Activated T-cell treated with anti-CD3 and anti-CD28 coated beads for 24 hours (primary cell): ENCODE measurements at regions not wholly inside any gene's neighbourhood (a gene's known extent, or its start where the extent isn't known, plus 50 kb on each side); places are given as distances from the start of the nearest gene placed in this dataset.
"Not testable (repeated sequence)": the region's sequence is repeated elsewhere in the genome, so short reads cannot be mapped to it uniquely, and the experiment has no call there.

Source experiments
- DNase-seq: peaks from one replicate; pipeline ENCODE4 v3.0.0-alpha.2; 2020; ENCODE audit warnings: low read depth

DNA sequence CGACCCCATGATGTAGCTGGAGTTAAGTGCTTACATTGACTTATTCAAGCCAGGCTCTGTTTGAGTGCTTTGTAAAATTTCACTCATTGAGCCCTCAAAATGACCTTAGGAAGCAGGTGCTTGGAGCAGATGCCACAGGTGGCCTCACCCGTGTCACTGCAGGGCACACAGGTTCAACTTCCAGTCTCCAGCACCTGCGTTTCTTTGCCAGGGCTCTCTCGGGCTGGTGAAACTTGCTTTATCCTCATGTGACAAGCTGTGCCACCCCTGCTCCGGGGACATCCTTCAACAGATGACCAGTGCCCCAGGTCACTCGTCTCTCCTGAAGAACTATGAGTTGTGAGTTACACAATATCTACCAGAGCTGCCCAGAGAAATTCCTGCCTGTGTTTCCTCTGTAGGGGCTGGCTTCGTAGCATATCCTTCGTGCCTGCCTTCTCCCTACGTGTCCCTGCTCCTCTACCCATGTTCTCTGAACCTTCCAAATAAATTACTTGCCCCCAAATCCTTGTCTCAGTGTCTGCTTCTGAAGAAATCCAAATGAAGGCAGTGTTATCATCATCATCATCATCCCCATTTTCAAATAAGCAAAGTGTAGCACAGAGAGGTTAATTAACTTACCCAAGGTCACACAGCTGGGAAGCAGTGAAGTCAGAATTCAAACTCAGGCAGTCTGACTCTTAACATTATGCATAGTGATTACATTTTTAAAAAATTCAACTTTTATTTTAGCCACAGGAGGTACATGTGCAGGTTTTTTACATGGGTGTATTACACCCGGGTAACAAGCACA lies 352.5 kb downstream of the NPIPA8 start:
- no peak for DNase-seq

DNA sequence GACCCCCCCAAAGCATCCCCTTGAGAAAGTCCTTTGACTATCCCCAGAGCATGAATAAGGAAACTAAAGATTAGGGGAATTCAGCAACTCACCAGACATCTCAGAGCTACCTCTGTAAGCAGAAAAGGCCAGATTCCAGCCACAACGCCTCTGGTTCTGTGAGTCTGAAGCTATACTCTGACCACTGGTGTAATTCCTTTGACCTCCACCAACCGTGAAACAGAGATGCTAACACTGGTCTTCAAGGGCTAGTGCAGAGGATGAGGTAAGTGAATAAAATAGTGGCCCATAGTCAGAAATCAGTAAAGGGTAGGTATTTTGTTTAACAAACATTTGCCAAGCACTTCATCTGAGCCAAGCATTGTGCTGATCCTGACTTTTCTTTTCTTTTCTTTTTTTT lies 353.4 kb downstream of the NPIPA8 start:
- DNase-seq = no peak

GRCh38 chr16:17977260-17977659 lies 359.3 kb downstream of the NPIPA8 start:
- DNase-seq = no peak

DNA sequence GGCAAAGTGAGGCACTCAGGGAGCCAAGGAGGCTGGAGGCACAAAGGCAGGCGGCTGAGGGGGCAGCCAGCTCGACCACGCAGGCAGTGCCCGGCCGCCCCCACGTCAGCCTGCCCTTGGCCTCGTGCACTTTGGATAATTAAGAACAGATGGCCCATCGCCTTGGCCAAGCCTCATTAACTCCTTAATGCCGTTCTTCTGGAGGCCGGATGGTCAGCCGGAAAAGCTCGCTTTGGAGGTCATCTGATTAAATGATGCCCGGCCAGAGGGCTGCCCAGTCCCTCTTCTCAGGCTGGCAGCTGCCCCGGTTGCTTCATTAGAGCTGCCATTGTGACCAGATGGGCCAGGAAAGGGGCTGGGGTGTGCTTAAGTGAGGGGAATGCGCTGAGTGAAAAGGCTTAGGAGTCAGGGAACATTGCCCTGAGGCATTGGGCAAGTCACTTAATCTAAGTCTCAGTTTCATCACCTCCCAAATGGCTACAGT lies 364.0 kb downstream of the NPIPA8 start:
- DNase-seq = no peak

- no peak for DNase-seq
These were observed 365.7 kb downstream of the NPIPA8 start for GRCh38 chr16:17970816-17971331.

DNA sequence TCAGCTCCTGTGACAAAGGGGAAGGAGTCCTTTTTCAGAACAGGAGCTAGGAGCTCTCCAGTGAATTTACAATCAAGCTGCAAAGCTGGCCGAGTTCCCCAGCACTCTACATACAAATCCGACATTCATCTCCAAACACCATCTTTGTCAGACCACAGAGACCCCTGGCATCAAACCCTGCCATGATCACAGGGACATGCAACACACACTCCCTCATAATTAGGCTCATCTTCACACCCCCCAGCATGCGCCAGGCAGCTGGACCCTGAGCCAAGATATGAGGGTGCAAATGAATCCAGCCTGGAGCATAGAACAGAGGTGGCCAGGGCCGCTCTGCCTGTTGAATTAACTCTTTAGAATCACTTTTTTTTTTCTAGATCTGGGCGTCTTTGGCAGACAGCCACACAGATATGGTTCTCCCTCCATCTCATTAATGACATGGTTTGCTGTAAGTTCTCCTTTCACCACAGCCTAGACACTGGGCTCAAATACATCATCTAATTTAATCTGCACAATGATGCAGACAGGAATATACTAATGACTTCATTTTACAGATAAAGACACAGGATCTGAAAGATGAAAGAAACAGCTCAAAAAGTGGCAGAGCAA lies 366.3 kb downstream of the NPIPA8 start:
- DNase-seq = no peak

GRCh38 chr16:17965133-17965900 lies 371.2 kb downstream of the NPIPA8 start:
- no peak for DNase-seq

GRCh38 chr16:17964196-17964595 lies 372.3 kb downstream of the NPIPA8 start:
- no peak for DNase-seq

- DNase-seq = no peak
These were observed 373.2 kb downstream of the NPIPA8 start for GRCh38 chr16:17963185-17963836.

DNA sequence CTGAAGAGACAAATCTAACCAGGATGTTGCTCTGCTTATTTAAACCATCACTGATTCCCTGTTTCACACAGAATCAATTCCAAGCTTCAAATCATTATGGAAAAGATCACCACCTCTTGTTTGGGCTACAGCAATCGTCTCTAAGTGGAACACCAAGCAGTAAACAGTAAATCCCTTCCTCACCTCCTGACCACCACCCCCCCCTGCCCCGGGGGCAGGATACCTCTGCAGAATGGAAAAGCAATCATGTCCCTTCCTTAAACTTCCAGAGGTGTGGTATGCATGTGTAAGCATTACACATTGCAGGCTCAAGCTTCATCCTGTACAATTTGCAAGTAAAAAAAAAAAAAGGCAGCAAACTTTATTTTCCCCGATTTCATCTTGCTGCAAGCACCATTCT lies 373.8 kb downstream of the NPIPA8 start:
- DNase-seq = no peak

DNA sequence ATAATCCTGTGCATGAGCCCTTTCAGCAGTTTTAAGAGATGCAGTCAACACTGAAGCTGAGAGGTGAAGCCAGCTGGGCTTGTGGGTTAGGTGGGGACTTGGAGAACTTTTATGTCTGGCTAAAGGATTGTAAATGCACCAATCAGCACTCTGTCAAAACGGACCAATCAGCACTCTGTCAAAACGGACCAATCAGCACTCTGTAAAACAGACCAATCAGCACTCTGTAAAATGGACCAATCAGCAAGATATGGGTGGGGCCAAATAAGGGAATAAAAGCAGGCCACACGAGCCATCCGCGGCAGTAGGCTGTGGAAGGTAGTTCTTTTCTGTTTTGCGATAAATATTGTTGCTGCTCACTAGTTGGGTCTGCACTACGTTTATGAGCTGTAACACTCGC lies 374.7 kb downstream of the NPIPA8 start:
- DNase-seq = not testable (repeated sequence)

GRCh38 chr16:17951378-17951777 lies 385.2 kb downstream of the NPIPA8 start:
- DNase-seq = no peak

DNA sequence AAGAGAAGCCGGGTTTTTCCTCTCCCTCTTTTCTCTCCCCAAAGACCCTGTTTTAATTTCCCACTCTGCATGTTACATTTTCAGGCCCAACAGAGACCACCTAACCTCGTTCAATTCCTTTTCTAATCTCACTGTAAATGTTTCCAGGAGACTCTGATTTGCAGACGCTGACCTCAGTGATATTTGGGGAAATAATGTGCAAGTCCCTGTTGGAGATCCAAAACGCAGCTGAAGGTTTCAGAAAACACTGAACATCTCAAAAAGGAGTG lies 386.6 kb downstream of the NPIPA8 start:
- no peak for DNase-seq

DNA sequence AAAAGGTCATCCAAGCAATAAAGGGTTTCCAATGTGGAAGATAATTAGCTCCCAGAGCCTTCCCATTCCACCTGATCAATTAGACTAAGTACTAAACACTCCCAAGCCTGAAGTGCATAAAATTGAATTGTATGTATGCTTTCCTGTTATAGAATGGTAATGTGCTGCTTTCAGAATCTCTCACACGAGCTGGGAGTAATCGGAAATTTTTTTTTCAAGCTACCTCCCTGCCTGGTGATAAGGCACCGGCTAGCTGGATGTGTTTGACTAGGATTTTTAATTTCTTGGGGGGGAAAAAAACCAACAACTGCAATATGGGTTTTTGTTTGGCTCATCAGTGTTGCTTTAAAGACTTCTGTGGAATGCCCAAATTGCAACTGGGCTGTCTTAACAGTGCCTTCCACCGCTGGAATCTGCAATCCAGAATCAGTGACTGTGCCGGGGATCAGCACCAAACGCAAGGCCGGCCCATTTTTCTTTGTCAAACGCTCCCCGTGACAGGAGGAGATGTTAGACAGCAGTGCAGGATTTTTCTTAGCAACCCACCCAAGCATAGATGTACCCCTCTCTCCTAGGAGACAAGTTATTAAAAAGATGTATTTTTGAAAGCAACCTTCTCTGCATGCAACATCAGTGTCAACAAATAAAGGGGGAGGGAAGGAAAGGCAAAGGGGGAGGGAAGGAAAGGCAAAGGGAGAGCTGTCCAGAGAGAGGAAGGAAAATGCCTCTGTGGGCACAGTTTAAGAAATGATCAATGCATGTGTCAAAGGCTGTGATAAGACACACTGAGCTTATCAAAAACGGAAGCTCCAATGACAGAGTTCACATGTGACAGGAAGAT lies 387.2 kb downstream of the NPIPA8 start:
- DNase-seq = no peak

DNA sequence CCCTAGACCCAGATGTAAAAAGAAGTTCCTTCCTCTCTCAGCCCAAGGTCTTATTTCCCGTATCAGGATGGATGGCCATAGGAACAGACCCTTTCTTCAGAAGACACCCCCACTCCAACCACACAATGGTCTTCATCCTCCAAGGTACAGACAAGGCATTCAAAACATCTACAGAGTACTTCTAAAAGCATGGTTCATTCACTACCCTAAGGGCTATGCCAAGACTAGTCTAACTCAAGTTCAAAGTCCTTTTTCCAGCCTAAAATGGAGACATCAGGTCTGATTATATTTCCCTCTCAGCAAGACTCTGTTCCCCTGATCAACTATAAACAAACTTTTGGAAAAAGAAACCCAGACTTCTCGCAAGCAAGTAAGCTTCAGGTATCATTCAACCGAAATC lies 388.9 kb downstream of the NPIPA8 start:
- DNase-seq = no peak

- no peak for DNase-seq
These were observed 389.4 kb downstream of the NPIPA8 start for GRCh38 chr16:17947165-17947564.

- no peak for DNase-seq
These were observed 391.4 kb downstream of the NPIPA8 start for GRCh38 chr16:17945080-17945601.

DNA sequence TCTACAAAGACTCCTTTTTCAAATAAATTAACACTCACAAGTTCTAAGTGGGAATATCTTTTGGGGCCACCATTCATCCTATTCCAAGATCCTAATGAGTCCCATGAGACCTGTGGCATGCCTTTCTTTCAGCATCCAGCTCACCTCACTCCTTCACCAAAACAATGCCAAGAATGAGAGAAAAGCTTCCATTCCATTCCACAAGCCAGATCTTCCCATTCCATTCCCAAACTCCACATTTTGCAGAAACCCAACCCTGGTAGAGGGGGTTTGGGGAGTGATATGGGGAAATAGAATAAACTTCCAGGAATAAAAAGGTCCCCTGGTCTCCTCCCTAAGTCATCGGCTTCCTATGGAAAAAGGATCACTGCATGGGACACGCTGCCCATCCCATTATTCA lies 392.2 kb downstream of the NPIPA8 start:
- DNase-seq = no peak

DNA sequence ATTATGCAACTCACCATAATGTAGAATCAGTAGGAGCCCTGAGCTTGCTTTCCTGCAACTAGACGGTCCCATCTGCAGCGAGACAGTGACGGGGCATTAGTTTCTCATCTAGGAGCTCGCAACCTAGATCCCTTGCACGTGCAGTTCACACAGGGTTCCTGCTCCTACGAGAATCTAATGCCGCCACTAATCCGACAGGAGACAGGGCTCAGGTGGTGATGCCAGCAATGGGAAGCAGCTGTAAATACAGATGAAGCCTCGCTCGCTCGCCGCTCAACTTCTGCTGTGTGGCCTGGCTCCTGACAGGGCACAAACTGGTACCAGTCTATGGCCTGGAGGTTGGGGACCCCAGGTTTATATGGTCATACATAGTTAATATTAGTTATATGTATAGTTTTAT lies 394.5 kb downstream of the NPIPA8 start:
- no peak for DNase-seq

DNA sequence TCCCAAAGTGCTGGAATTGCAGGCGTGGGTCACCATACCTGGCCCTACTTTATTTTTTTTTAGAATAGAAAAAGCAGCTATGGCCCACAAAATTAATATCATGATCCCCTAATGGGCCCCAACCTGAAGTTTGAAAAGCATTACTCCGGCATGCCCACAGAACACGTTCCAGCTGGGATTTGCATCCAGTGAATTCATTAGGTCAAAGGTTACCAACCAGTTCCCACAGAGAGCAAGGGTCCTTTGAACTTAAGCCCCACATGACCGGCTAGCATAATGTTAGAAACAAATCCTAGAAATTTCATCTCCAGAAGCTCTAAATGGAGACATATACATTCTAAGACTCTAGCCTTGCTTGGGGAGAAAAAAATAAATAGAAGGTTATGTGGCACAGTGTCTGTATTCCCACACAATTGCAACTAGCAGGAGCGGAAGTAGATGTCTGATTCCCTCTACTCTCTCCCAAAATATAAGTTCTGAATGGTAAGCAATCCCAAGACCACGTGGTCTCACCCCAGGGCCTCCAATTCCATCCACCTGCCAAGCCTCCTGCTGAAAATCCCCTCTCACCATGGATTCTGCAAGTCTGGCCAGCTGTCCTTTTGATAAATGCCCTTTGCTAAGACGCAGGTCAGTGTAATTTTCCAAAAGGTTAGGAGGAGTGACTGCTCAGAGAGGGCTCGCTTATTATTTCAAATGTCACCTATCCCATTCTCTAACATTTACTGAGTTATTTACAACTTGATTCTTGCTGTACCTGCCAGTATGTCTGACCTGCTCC lies 395.8 kb downstream of the NPIPA8 start:
- no peak for DNase-seq
